HuH-7.5 (cell line): ENCODE measurements at regions not wholly inside any gene's neighbourhood (a gene's known extent, or its start where the extent isn't known, plus 50 kb on each side); places are given as distances from the start of the nearest gene placed in this dataset.

ENCODE experiments used
- DNase-seq: peaks from one replicate; pipeline ENCODE4 v3.0.0; 2011; ENCODE audit warnings: low spot score

GRCh38 chr4:106677213-106677612 lies 308.6 kb upstream of the GIMD1 start:
- no peak for DNase-seq

GRCh38 chr4:106676173-106676921 lies 307.8 kb upstream of the GIMD1 start:
- DNase-seq, result no peak

GRCh38 chr4:106671716-106672115 lies 303.1 kb upstream of the GIMD1 start:
- no peak for DNase-seq

DNA sequence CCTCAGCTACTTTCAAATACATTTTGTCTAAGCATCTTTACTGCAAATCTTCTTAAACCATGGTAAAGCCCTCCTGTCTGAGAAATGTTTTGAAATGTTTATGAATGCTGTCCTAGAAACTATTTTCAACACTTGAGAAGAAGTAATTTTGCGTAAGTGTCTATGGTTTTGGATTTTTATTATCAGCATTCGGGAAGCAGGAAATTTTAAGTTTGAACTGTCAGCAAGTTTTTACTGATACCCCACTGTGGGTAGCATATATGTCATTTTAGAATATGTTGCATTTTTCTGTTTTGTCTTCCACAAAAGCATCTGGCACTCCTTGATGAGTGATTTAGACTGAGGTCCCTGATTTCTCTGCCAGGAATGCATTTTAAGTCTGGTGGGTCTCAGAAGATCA lies 302.4 kb upstream of the GIMD1 start:
- no peak for DNase-seq

- DNase-seq, result no peak
These were observed 290.8 kb upstream of the GIMD1 start for GRCh38 chr4:106659371-106659770.

DNA sequence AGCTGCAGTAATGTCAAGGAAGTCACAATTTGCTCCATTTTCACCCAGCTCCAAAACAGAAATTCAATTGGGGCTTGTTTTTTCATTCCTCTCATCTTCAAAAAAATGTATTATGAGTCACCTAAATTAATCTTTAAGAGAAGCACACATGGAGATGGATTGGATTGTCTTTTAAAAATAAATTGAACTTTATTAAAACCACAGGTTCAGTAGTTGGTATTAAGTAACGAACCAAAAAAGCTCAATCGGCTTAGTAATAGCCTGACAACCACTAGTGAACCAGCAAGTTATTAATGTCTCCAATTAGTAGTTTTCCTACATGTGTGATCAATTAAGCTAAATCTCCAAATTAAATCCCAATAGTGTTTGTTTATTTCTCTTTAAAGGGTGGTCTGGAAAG lies 283.5 kb upstream of the GIMD1 start:
- DNase-seq, result no peak

GRCh38 chr4:106650701-106651100 lies 282.1 kb upstream of the GIMD1 start:
- DNase-seq, result no peak

DNA sequence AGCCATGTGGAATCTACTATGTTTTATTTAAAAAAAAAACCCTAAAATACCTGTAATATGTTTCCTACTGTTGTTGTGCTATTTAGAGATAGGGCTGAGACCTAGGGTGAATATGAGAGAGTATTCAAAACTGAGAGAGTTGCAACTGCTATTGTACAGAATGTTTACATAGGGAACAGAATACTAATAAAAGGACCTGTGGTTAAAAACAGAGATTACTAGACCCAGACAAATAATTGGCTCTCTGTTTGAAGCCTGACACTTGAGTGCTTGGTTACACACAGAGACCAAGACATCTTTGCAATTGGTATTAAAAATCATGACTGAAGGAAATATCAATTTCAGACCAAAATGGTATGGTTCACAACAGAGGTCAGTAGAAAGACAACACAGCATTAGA lies 278.9 kb upstream of the GIMD1 start:
- DNase-seq, result no peak

DNA sequence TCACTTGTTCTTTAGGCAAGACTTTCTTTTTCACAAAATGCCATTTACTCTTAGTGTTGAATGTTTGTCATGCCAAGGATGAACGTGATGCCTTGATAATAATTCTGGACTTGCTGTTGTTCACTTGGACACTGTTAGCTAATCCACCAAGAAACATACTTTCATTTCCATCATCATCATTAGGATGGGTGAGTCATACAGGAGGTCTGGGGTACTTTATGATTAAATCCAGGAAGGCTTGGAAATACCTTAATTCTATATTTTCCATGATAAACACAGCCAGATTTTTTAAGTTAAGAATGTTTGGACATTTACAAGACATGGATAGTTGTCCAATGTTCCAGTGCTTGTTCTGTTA lies 260.7 kb upstream of the GIMD1 start:
- DNase-seq, result no peak

DNA sequence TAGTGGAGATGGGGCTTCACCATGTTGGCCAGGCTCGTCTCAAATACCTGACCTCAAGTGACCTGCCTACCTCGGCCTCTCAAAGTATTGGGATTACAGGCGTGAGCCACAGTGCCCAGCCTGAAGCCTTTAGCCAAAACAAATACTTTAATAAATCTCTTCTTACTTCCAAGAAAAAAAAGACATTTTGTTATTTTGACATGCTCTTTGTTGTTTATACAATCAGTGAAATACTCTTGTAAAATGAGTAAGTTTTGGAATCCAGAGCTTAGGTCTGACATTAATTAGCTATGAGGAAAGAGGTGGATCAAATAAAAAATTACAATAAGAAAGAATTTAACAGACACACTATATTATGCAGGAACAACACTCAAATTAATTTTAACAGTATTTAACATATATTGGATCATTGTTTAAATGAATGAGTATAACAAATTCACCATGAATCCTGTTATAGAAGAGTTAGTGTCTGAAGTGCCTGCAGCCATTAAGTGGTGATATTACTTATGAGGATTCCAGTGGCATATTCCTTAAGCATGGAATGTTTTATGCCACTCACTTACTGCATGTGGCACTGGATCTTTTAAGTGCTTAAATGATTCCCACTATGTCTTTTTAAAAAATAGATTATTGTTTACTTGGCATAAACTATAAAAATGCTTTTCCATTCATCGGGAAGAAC lies 260.1 kb upstream of the GIMD1 start:
- DNase-seq, result no peak

- no peak for DNase-seq
These were observed 258.5 kb upstream of the GIMD1 start for GRCh38 chr4:106627051-106627450.

DNA sequence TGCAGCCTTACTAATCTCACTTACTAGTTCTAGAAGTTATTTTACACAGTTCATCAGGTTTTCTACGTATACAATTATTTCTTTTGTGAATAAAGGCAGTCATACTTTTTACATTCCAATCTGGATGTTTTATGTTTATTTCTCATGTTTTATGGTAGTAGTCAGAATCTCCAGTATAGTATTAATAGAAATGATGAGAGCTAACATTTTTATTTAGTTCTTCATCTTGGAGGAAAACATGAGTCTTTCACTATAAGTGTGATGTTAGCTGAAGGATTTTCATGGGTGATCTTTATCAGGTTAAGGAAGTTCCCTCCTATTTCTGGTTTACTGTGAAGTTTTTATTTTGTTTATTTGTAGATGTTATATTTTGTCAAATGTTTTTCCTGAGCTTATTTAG lies 256.1 kb upstream of the GIMD1 start:
- no peak for DNase-seq

- DNase-seq, result no peak
These were observed 250.4 kb upstream of the GIMD1 start for GRCh38 chr4:106618956-106619355.

- DNase-seq, result no peak
These were observed 247.4 kb upstream of the GIMD1 start for GRCh38 chr4:106615961-106616360.

GRCh38 chr4:106615410-106615945 lies 246.9 kb upstream of the GIMD1 start:
- no peak for DNase-seq

DNA sequence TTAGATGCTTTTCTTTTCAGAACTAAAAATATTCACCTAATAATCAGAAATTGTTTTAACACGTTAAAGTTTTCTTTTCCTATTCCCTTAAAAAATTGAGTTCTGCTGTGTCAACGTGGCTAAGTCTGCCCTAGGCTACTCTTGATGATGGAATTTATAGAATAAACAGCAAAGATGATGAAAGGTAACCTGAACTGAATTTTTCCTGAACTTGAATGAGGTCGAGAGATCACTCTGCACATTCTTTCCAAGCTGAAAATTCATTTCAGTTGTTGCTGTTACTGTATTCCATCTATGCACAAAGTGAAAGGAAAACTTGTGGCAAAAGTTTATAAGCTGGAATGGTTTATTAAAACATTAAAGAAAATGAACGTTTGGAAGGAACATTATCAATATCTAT lies 245.9 kb upstream of the GIMD1 start:
- no peak for DNase-seq

DNA sequence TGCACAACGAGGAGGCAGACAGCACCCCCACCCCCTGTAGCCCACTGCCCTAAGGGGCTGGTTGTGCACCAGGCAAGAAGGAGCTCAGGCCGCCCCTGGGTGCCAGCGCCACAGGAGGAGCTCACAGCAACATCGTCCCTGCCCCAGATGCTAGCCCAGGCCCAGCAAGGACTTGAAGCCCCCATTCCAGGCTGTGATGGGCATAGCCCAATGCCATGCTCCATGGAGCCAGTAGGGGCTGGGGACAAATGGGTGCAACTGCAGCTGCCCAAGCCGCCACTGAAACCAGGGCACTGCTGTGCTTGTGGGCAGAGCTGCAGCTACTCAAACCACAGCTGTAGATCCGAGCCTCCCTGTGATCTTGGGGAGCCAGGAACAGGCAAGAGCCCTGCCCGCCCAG lies 241.3 kb upstream of the GIMD1 start:
- DNase-seq, result no peak

DNA sequence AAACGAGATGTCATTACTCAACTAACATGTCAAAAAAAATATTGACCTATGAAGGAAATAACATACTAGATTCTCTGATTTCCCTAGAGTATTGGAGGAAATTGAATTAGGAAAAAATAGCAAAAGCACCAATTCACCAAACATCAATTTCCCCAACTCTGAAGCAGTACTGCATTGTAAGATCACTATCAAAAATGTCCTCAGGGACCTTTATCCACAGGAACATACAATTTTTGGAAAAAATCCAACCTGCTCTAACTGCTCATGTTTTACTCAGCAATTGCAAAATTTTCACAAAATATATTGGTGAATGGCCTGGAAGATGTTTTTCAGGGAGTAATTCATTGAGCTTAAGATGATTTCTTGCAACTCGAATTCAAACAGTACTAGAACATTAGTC lies 239.0 kb upstream of the GIMD1 start:
- DNase-seq, result no peak

DNA sequence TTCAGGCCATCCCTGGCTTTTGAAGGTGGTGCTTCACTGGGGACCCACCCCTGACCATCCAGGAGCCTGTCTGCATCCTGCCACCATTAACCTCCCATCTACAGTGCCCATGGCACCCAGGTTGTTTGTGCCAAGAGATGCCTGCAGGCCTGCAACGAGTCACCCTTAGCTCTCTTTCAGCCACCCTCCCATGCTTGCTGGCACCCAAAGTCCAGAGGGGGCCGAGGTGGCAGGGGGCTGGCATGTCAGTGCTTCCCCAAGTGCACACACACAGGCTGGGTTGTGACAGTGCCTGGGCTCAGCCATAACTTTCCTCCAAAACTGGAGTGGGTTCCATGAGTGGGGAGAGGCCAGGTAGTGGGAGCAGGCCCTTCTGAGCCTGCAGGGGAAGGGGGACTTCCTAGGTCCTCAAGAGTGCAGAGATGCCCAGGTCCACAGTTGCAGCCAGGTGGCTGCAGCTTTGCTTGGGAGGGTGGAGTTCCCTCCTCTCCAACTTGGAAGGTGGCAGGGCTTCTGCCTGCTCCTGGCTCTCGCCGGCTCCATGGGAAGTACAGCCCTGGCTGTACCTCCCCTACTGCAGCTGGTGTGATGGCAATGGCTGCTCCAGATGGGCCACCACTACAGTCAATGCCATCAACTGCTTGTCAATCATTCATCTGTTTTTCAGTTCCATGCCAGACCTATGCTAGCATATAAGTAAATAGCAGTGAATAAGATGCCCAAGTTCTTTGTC lies 235.9 kb upstream of the GIMD1 start:
- DNase-seq, result no peak

- no peak for DNase-seq
These were observed 234.9 kb upstream of the GIMD1 start for GRCh38 chr4:106603471-106603870.

GRCh38 chr4:106602711-106603110 lies 234.1 kb upstream of the GIMD1 start:
- DNase-seq, result no peak

DNA sequence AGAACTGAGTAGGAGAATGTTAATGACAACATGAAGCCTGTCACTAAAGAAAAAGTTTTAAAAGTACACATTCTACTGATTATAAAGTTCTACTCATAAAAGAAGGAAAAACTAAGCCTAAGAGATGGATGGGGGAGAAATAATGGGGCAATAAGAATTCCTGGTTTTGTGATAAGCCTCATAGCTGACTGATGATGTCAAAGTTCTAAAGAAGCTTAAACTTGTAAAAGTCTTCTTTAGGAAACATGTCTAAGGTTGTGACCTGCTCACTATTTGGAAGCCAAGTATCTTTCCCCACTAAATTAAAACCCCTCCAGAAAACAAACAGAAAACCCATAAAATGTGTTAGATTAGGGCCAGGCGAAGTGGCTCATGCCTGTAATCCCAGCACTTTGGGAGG lies 232.9 kb upstream of the GIMD1 start:
- no peak for DNase-seq

DNA sequence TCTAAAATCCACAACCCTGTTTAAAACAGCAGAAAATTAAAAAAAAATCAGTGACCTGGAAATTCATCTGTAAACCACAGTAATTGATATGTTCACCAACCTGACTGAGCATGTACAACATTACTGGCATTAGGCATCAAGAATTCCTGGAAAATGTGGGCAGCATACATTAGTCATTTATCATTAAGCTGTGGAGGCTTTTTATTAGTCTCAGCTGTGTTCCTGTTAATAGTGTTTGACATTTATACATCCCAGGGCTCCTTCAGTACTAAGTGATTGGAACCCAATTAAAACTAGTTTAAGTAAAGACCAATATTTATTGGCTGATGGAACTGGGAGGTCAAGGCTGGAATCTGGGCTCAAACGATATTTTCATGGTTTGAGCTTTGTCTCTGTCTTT lies 227.3 kb upstream of the GIMD1 start:
- DNase-seq, result no peak
